LNCaP clone FGC (cell line): ENCODE measurements at regions not wholly inside any gene's neighbourhood (a gene's known extent, or its start where the extent isn't known, plus 50 kb on each side); places are given as distances from the start of the nearest gene placed in this dataset.

Source experiments
- DNase-seq: peaks from one replicate; pipeline ENCODE4 v3.0.0-alpha.2; 2011; ENCODE audit warnings: low read depth
- H3K4me3 ChIP-seq: 2 replicates; pipeline ENCODE4 v1.5.1; 2011; ENCODE audit warnings: mild to moderate bottlenecking, low read depth, low read length, control low read depth
- CTCF ChIP-seq: IDR thresholded peaks from 2 replicates; pipeline ENCODE4 v1.5.1; 2012; ENCODE audit warnings: mild to moderate bottlenecking; ENCODE audit not compliant: control insufficient read depth, insufficient read depth; ENCODE audit errors: extremely low read depth

- no peak overlapping the region for H3K4me3 ChIP-seq
- DNase-seq = no peak
- no peak for TF ChIP-seq CTCF
Observed at GRCh38 chr10:131735577-131735976, 165.2 kb upstream of the PPP2R2D start.

GRCh38 chr10:131736321-131736980, 164.4 kb upstream of the PPP2R2D start:
- no peak for TF ChIP-seq CTCF
- no peak overlapping the region for H3K4me3 ChIP-seq
- DNase-seq = no peak

- TF ChIP-seq CTCF = no peak
- DNase-seq = no peak
- no peak overlapping the region for H3K4me3 ChIP-seq
Observed at GRCh38 chr10:131737543-131738395, 163.0 kb upstream of the PPP2R2D start.

GRCh38 chr10:131738396-131738735, 162.4 kb upstream of the PPP2R2D start:
- TF ChIP-seq CTCF = no peak
- no peak for DNase-seq
- H3K4me3 ChIP-seq = no peak overlapping the region

GRCh38 chr10:131739206-131739605, 161.6 kb upstream of the PPP2R2D start:
- no peak for TF ChIP-seq CTCF

GRCh38 chr10:131742500-131742951, 158.3 kb upstream of the PPP2R2D start:
- no peak for TF ChIP-seq CTCF
- DNase-seq = no peak
- no peak overlapping the region for H3K4me3 ChIP-seq

More at GRCh38 chr10:131739206-131739605, 161.6 kb upstream of the PPP2R2D start:
- DNase-seq = no peak
- H3K4me3 ChIP-seq = no peak overlapping the region
